ENCODE measurements at regions not wholly inside any gene's neighbourhood (a gene's known extent, or its start where the extent isn't known, plus 50 kb on each side); places are given as distances from the start of the nearest gene placed in this dataset.

DNA sequence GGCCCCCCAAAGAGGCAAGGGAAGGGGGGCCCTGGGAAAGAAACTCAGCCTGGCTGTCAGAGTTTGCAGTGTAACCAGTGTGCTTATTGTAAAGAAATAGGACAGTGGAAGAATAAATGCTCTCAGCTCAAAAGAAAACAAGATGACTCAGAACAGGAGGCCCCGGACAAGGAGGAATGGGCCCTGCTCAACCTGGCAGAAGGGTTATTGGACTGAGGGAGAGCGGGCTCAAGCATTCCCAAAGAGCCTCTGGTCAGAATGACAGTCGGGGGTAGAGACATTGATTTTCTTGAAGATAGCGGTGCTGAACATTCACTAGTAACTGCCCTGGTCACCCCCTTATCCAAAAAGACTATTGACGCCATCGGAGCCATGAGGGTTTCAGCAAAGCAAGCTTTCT lies 100.4 kb upstream of the OSBPL11 start:
- no peak for TF ChIP-seq CTCF (IDR thresholded peaks at IDR 0.05; ENCODE audit: low read depth, low read length)
- TF ChIP-seq EZH2phosphoT487 (IDR thresholded peaks at IDR 0.05; ENCODE audit: low read depth) = no peak
